H1 (cell line): ENCODE measurements at regions not wholly inside any gene's neighbourhood (a gene's known extent, or its start where the extent isn't known, plus 50 kb on each side); places are given as distances from the start of the nearest gene placed in this dataset.

ENCODE experiments used
- CTCF ChIA-PET: fragments of 300-600 bp; sonication (Branson Sonifier 250); formaldehyde crosslinking; loops from one replicate; lab custom pipeline; 2021; ENCODE audit not compliant: partially characterized antibody; lab: Charles Lee
- POLR2A ChIA-PET: fragments of 300-600 bp; sonication (Branson Sonifier 250); formaldehyde crosslinking; loops from one replicate; lab custom pipeline; 2021; ENCODE audit warnings: inconsistent platforms; ENCODE audit not compliant: partially characterized antibody; lab: Charles Lee
- DNase-seq, 2 experiments: peaks; one replicate each; pipeline versions ENCODE4 v3.0.0 to v3.0.0-alpha.2; 2010 to 2022; ENCODE audit warnings: low spot score in 2 of 2, low read depth in 1 of 2, mixed read lengths in 1 of 2
- FAIRE-seq: peaks from 2 replicates; lab custom pipeline; 2011; peaks lifted over from hg19 to GRCh38; lab: Jason Lieb, UNC
- H2AFZ ChIP-seq: 2 replicates; pipeline ENCODE4 v1.8.1; 2012; ENCODE audit warnings: low read length, inconsistent platforms
- H2AK5ac ChIP-seq: 2 replicates; pipeline ENCODE4 v1.6.1; 2013; ENCODE audit warnings: low read depth, low read length
- H2BK120ac ChIP-seq: replicated peaks from 2 replicates; pipeline ENCODE3; 2013; ENCODE audit warnings: low read depth, low read length, inconsistent platforms
- H2BK12ac ChIP-seq: 2 replicates; pipeline ENCODE4 v1.6.1; 2013; ENCODE audit warnings: low read depth, low read length
- H2BK15ac ChIP-seq: 2 replicates; pipeline ENCODE4 v1.6.1; 2013; ENCODE audit warnings: low read length
- H2BK20ac ChIP-seq: 2 replicates; pipeline ENCODE4 v1.6.1; 2013; ENCODE audit warnings: low read length
- H2BK5ac ChIP-seq: 2 replicates; pipeline ENCODE4 v1.6.1; 2013; ENCODE audit warnings: low read depth, low read length
- H3K14ac ChIP-seq: 2 replicates; pipeline ENCODE4 v1.6.1; 2013; ENCODE audit warnings: inconsistent platforms; ENCODE audit not compliant: insufficient read length
- H3K18ac ChIP-seq: 2 replicates; pipeline ENCODE4 v1.6.1; 2013; ENCODE audit warnings: low read length; ENCODE audit errors: extremely low read depth
- H3K23ac ChIP-seq: 2 replicates; pipeline ENCODE4 v1.6.1; 2013; ENCODE audit warnings: inconsistent platforms; ENCODE audit not compliant: insufficient read length
- H3K23me2 ChIP-seq: 2 replicates; pipeline ENCODE4 v1.6.1; 2013; ENCODE audit warnings: low read depth, low read length
- H3K27ac ChIP-seq: 2 replicates; pipeline ENCODE4 v1.6.1; 2011; ENCODE audit warnings: low read depth, low read length, inconsistent platforms
- H3K27me3 ChIP-seq, 4 experiments: replicated peaks in 1 of 4; 1 replicate in 1 of 4; 2 replicates in 3 of 4; pipeline versions ENCODE4 v1.6.1 to v1.8.1; 2011 to 2013; ENCODE audit warnings: low read length in 3 of 4, mild to moderate bottlenecking in 3 of 4, inconsistent platforms in 2 of 4, mixed read lengths in 2 of 4, moderate library complexity in 1 of 4; ENCODE audit not compliant: control insufficient read depth in 3 of 4, insufficient read depth in 3 of 4; ENCODE audit errors: extremely low read depth in 1 of 4
- H3K36me3 ChIP-seq, 4 experiments: 2 replicates each; pipeline versions ENCODE4 v1.6.1 to v1.8.1; 2011 to 2013; ENCODE audit warnings: mild to moderate bottlenecking in 4 of 4, low read length in 3 of 4, moderate library complexity in 2 of 4, control low read depth in 1 of 4, inconsistent platforms in 1 of 4; ENCODE audit not compliant: insufficient read depth in 4 of 4, control insufficient read depth in 2 of 4
- H3K4ac ChIP-seq: replicated peaks from 2 replicates; pipeline ENCODE3; 2013; ENCODE audit warnings: low read length, low read depth, mixed read lengths, inconsistent platforms; ENCODE audit not compliant: insufficient read length
- H3K4me1 ChIP-seq, 4 experiments: replicated peaks in 1 of 4; 1 replicate in 1 of 4; 2 replicates in 3 of 4; pipeline versions ENCODE4 v1.6.1 to v1.8.1; 2011 to 2013; ENCODE audit warnings: low read length in 3 of 4, inconsistent platforms in 2 of 4, mixed read lengths in 1 of 4; ENCODE audit not compliant: insufficient read depth in 4 of 4, control insufficient read depth in 3 of 4
- H3K4me2 ChIP-seq, 2 experiments: 2 replicates each; pipeline versions ENCODE4 v1.6.1 to v1.8.1; 2011 to 2013; ENCODE audit warnings: low read depth in 2 of 2, low read length in 2 of 2, control low read depth in 1 of 2, inconsistent platforms in 1 of 2, mild to moderate bottlenecking in 1 of 2; ENCODE audit not compliant: insufficient read depth in 1 of 2
- H3K4me3 ChIP-seq, 4 experiments: fragments of 200-600, 300-600 bp in 1 of 4; sonication (generic), shearing (Covaris generic), sonication (Bioruptor Twin) in 1 of 4; 2 replicates each; pipeline versions ENCODE4 v1.5.1 to v1.8.1; 2011 to 2016; ENCODE audit warnings: low read length in 4 of 4, low read depth in 3 of 4, control low read depth in 2 of 4, inconsistent platforms in 2 of 4, mild to moderate bottlenecking in 2 of 4, mixed read lengths in 1 of 4, moderate library complexity in 1 of 4; ENCODE audit not compliant: insufficient read depth in 2 of 4; ENCODE audit errors: extremely low read depth in 1 of 4
- H3K56ac ChIP-seq: replicated peaks from 2 replicates; pipeline ENCODE3; 2013; ENCODE audit warnings: low read depth, mild to moderate bottlenecking, mixed read lengths, low read length, inconsistent platforms; ENCODE audit not compliant: insufficient read length
- H3K79me1 ChIP-seq: 2 replicates; pipeline ENCODE4 v1.6.1; 2013; ENCODE audit warnings: low read depth, low read length, control low read depth
- H3K79me2 ChIP-seq, 2 experiments: 2 replicates each; pipeline versions ENCODE4 v1.6.1 to v1.8.1; 2012 to 2013; ENCODE audit warnings: low read length in 2 of 2, mild to moderate bottlenecking in 2 of 2, inconsistent platforms in 1 of 2; ENCODE audit not compliant: insufficient read depth in 2 of 2, control insufficient read depth in 1 of 2
- H3K9ac ChIP-seq, 4 experiments: replicated peaks in 1 of 4; 1 replicate in 1 of 4; 2 replicates in 3 of 4; pipeline versions ENCODE4 v1.6.1 to v1.8.1; 2011 to 2013; ENCODE audit warnings: low read depth in 3 of 4, low read length in 3 of 4, control low read depth in 2 of 4, mild to moderate bottlenecking in 2 of 4, moderate library complexity in 2 of 4, inconsistent platforms in 1 of 4; ENCODE audit errors: extremely low read depth in 1 of 4
- H3K9me3 ChIP-seq, 2 experiments: 2 replicates each; pipeline versions ENCODE4 v1.6.1 to v1.8.1; 2012 to 2013; ENCODE audit warnings: mild to moderate bottlenecking in 2 of 2, moderate library complexity in 2 of 2, control low read depth in 1 of 2, inconsistent platforms in 1 of 2, low read depth in 1 of 2, low read length in 1 of 2, mixed read lengths in 1 of 2; ENCODE audit not compliant: insufficient read depth in 2 of 2
- H4K20me1 ChIP-seq, 2 experiments: replicated peaks in 1 of 2; 2 replicates each; pipeline versions ENCODE3 to v1.8.1; 2011 to 2013; ENCODE audit warnings: inconsistent platforms in 2 of 2, low read length in 2 of 2, mild to moderate bottlenecking in 1 of 2; ENCODE audit not compliant: insufficient read depth in 2 of 2, control insufficient read depth in 1 of 2
- H4K5ac ChIP-seq: 2 replicates; pipeline ENCODE4 v1.6.1; 2013; ENCODE audit warnings: low read length, low read depth, mixed read lengths, inconsistent platforms; ENCODE audit not compliant: insufficient read length
- H4K8ac ChIP-seq: 2 replicates; pipeline ENCODE4 v1.8.0; 2013; ENCODE audit warnings: mild to moderate bottlenecking, moderate library complexity, low read length, inconsistent platforms; ENCODE audit not compliant: insufficient read depth; ENCODE audit errors: extremely low read depth
- H4K91ac ChIP-seq: replicated peaks from 2 replicates; pipeline ENCODE3; 2013; ENCODE audit warnings: low read length, mixed read lengths, inconsistent platforms; ENCODE audit not compliant: insufficient read length
- BRCA1 ChIP-seq: IDR thresholded peaks from 2 replicates; pipeline ENCODE4 v1.6.1; 2012; ENCODE audit warnings: low read depth, low read length, improper control_type of control experiment
- CEBPB ChIP-seq: IDR thresholded peaks from 2 replicates; pipeline ENCODE4 v1.6.1; 2012; ENCODE audit warnings: low read depth, low read length
- FOSL1 ChIP-seq: IDR thresholded peaks from 2 replicates; pipeline ENCODE4 v1.6.1; 2011; ENCODE audit warnings: mild to moderate bottlenecking, low read depth, low read length, moderate library complexity; ENCODE audit not compliant: insufficient read depth
- NANOG ChIP-seq: IDR thresholded peaks from 2 replicates; pipeline ENCODE4 v1.6.1; 2011; ENCODE audit warnings: low read length, low read depth, mild to moderate bottlenecking, inconsistent platforms; ENCODE audit not compliant: insufficient read depth, poor library complexity, severe bottlenecking
- PHF8 ChIP-seq: fragments of 200-600 bp; sonication (generic); conservative IDR thresholded peaks from 2 replicates; pipeline ENCODE4 v1.7.1; 2012; ENCODE audit warnings: low read depth, mild to moderate bottlenecking, inconsistent platforms, low read length, moderate library complexity
- RFX5 ChIP-seq: IDR thresholded peaks from 2 replicates; pipeline ENCODE4 v1.6.1; 2011; ENCODE audit warnings: low read depth, low read length, improper control_type of control experiment, borderline replicate concordance
- SAP30 ChIP-seq: fragments of 300-600 bp; sonication (generic); IDR thresholded peaks from 2 replicates; pipeline ENCODE4 v1.7.1; 2012; ENCODE audit warnings: low read length, moderate library complexity, mild to moderate bottlenecking, inconsistent platforms; ENCODE audit not compliant: insufficient read depth, insufficient replicate concordance
- SRF ChIP-seq: IDR thresholded peaks from 2 replicates; pipeline ENCODE4 v1.6.1; 2011; ENCODE audit warnings: mild to moderate bottlenecking, low read depth, low read length, moderate library complexity
- TBP ChIP-seq: IDR thresholded peaks from 2 replicates; pipeline ENCODE4 v1.6.1; 2011; ENCODE audit warnings: low read depth, low read length, improper control_type of control experiment
- ZNF274 ChIP-seq: IDR thresholded peaks from 2 replicates; pipeline ENCODE4 v1.7.0; 2012; ENCODE audit warnings: low read length, borderline replicate concordance; ENCODE audit errors: extremely low read depth
- WGBS, 2 experiments: shearing (Covaris generic) in 1 of 2; methylation state at CpG; one replicate each; pipeline versions ENCODE4 v1.1.6 to v1.1.7; 2013 to 2015; ENCODE audit warnings: low lambda C conversion rate in 2 of 2, mixed read lengths in 2 of 2, inconsistent platforms in 1 of 2, low coverage in 1 of 2, missing lambda C conversion rate in 1 of 2; ENCODE audit not compliant: insufficient replicate concordance in 2 of 2, insufficient coverage in 1 of 2, insufficient read length in 1 of 2; ENCODE audit errors: extremely low coverage in 1 of 2, missing lambda C conversion rate in 1 of 2; 5-methylcytosine and 5-hydroxymethylcytosine counted together
- TF ChIP-seq, protein P1 (sequence below): IDR thresholded peaks from 2 replicates; pipeline ENCODE4 v1.6.1; 2012; ENCODE audit warnings: inconsistent platforms
- TF ChIP-seq, protein P2 (sequence below): IDR thresholded peaks from 2 replicates; pipeline ENCODE4 v1.6.1; 2012; ENCODE audit warnings: inconsistent platforms

DNA sequence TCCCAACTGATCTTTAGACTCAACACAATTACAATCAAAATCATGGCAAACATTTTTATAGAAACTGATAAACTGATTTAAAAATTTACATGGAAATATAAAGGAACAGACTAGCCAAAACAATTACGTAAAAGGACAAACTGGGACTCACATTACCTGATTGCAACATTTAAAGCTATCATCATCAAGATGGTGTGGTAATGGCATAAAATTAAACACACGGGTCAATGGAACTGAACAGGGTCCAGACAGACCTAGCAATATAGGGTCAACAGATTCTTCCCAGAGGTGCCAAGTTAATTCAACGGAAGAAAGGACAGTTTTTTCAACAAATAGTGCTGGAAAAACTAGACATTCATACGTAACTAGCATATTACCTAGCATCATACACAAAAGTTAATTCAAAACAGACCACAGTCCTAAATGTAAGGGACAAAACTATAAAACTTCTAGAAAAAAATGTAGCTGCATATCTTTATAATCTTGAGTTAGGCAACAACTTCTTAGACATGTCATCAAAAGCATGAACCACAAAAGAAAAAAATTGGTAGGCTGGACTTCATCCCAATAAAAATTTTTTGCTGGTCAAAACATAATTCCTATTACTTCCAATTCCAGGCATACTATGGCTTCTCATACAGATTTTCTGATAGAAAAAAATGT, 147.4 kb upstream of the BEND6 start:
- no peaks in the 10 kb centered on the region for H3K27me3 ChIP-seq
- peaks cover 0 to 2% of the 10 kb centered on the region in 2 experiments for H4K20me1 ChIP-seq
- H2BK12ac ChIP-seq, result no peak overlapping the region
- H3K4ac ChIP-seq, result no peak overlapping the region
- H3K14ac ChIP-seq, result no peak overlapping the region
- POLR2A ChIA-PET, result interaction anchor here (1.2 to 1.4 kb wide), 2 partner anchors 8 to 12 kb away, joined by 3 to 4 read pairs; no protein-coding TSS in a partner anchor
- no peaks in the 10 kb centered on the region for H3K23me2 ChIP-seq
- no peak overlapping the region for H2AK5ac ChIP-seq
- peak overlapping the region; percentile 13; the same call in 1 of the 2 replicates for H2BK15ac ChIP-seq
- H4K5ac ChIP-seq, result no peak overlapping the region
- H4K8ac ChIP-seq, result no peak overlapping the region
- H3K9me3 ChIP-seq, result no peaks in the 10 kb centered on the region
- H3K56ac ChIP-seq, result no peak overlapping the region
- H3K4me3 ChIP-seq, result no peak overlapping the region
- H3K9ac ChIP-seq, result no peak overlapping the region
- H2BK120ac ChIP-seq, result no peak overlapping the region
- 96% methylated on average over 4 of the region's 4 CpGs; no CpG with 5 or more reads in 1 of the 2 experiments for WGBS, 2 experiments
- H3K27ac ChIP-seq, result no peak overlapping the region
- peaks cover 0 to 14% (median 4%) of the 10 kb centered on the region in 4 experiments; a peak in 4 of 7 replicates for H3K4me1 ChIP-seq
- DNase-seq (no peak), FAIRE-seq (no peak)
- no peak overlapping the region for H3K4me2 ChIP-seq
- CTCF ChIA-PET, result interaction anchor here (0.9 to 3.8 kb wide), 2 partner anchors 14 to 43 kb away, joined by 5 to 9 read pairs; no protein-coding TSS in a partner anchor
- no peak overlapping the region for H3K23ac ChIP-seq
- no peaks in the 10 kb centered on the region for H3K79me1 ChIP-seq
- no peak overlapping the region for H3K18ac ChIP-seq
- H3K36me3 ChIP-seq, result no peaks in the 10 kb centered on the region
- peaks cover 3 to 98% of the 10 kb centered on the region in 2 experiments; a peak in 3 of 4 replicates for H3K79me2 ChIP-seq
- no peak overlapping the region for H2BK20ac ChIP-seq
- no peak overlapping the region for H2BK5ac ChIP-seq
- no peak overlapping the region for H4K91ac ChIP-seq
- no peak overlapping the region for H2AFZ ChIP-seq
- no peak for TF ChIP-seq SRF
- TF ChIP-seq, protein P1, sequence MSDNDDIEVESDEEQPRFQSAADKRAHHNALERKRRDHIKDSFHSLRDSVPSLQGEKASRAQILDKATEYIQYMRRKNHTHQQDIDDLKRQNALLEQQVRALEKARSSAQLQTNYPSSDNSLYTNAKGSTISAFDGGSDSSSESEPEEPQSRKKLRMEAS, result no peak
- TF ChIP-seq BRCA1, result no peak
- no peak for TF ChIP-seq ZNF274
- TF ChIP-seq CEBPB, result no peak
- TF ChIP-seq SAP30, result no peak
- TF ChIP-seq PHF8, result no peak
- no peak for TF ChIP-seq NANOG
- no peak for TF ChIP-seq RFX5
- no peak for TF ChIP-seq TBP
- TF ChIP-seq FOSL1, result no peak
- TF ChIP-seq, protein P2, sequence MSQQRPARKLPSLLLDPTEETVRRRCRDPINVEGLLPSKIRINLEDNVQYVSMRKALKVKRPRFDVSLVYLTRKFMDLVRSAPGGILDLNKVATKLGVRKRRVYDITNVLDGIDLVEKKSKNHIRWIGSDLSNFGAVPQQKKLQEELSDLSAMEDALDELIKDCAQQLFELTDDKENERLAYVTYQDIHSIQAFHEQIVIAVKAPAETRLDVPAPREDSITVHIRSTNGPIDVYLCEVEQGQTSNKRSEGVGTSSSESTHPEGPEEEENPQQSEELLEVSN, result no peak
